Mammary epithelial cell (primary cell): ENCODE measurements at regions not wholly inside any gene's neighbourhood (a gene's known extent, or its start where the extent isn't known, plus 50 kb on each side); places are given as distances from the start of the nearest gene placed in this dataset.

Experiments
- EZH2 ChIP-seq: IDR thresholded peaks from 2 replicates; pipeline ENCODE4 v1.6.1; 2012; ENCODE audit warnings: low read length, inconsistent platforms, borderline replicate concordance
- TF ChIP-seq, protein P1 (sequence below), 2 donors: IDR thresholded peaks in 1 of 2; conservative IDR thresholded peaks in 1 of 2; 2 replicates each; pipeline ENCODE4 v1.5.1; 2011 to 2012; ENCODE audit warnings: inconsistent platforms in 2 of 2, low read length in 2 of 2, mild to moderate bottlenecking in 2 of 2, control low read depth in 1 of 2, low read depth in 1 of 2; ENCODE audit not compliant: insufficient read depth in 1 of 2; ENCODE audit errors: extremely low read depth in 1 of 2

DNA sequence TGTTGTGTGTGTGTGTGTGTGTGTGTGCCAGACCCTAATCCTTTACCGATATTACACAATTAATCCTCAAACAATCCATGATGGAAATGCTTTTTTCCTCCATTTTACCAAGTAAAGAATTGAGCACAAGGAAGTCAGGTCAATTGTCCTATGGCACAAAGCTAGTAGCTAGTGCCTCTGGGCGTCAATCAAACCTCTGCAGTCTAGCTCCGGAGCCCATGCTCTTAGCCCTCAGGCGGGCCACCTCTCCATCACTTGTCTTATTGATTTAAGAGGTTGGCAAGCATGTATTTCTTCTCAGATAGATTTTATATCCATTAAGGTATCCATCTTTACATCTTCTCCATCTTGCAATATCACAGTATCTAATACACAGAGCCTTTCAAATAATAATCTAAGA is 886.6 kb downstream of the TBL1XR1 start:
- TF ChIP-seq, protein P1, sequence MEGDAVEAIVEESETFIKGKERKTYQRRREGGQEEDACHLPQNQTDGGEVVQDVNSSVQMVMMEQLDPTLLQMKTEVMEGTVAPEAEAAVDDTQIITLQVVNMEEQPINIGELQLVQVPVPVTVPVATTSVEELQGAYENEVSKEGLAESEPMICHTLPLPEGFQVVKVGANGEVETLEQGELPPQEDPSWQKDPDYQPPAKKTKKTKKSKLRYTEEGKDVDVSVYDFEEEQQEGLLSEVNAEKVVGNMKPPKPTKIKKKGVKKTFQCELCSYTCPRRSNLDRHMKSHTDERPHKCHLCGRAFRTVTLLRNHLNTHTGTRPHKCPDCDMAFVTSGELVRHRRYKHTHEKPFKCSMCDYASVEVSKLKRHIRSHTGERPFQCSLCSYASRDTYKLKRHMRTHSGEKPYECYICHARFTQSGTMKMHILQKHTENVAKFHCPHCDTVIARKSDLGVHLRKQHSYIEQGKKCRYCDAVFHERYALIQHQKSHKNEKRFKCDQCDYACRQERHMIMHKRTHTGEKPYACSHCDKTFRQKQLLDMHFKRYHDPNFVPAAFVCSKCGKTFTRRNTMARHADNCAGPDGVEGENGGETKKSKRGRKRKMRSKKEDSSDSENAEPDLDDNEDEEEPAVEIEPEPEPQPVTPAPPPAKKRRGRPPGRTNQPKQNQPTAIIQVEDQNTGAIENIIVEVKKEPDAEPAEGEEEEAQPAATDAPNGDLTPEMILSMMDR (conservative IDR thresholded peaks at IDR 0.05 in 1 of 2, IDR thresholded peaks at IDR 0.05 in 1 of 2; ENCODE audit: extremely low read depth in 1 of 2, insufficient read depth in 1 of 2, low read depth in 1 of 2, low read length in 2 of 2), result no peak
- TF ChIP-seq EZH2, result no peak
